ENCODE measurements at regions not wholly inside any gene's neighbourhood (a gene's known extent, or its start where the extent isn't known, plus 50 kb on each side); places are given as distances from the start of the nearest gene placed in this dataset.
A peak's percentile ranks its signal among the peaks of the same experiment; 100 is the strongest.

DNA sequence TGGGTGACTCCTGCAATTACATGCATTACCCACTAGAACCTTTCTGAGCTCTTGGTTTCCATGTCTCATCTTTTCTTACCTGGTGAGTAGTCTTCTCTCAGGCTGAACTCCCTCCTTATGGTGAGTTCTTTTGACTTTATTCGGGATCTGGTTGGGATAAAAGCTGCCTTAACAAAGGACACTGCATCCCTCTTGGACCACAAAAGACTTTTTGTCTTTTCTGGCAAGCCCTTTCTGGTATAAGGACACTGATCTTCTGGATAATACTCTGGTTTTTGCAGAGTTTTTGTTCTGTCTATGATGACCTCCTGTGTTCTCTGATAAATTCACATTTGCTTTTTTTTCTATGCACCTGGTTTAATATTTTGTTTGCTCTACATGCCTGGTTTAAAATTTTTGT lies 66.7 kb downstream of the SLITRK1 start:
- Histone ChIP-seq H3K36me3 (no peaks in the 10 kb centered on the region), H3K27me3 (no peaks in the 10 kb centered on the region), H3K9me3 (no peaks in the 10 kb centered on the region), H3K4me1 (no peaks in the 10 kb centered on the region), H3K4me3 (replicated peaks in 1 of 3) (no peak overlapping the region), H3K27ac (no peak overlapping the region)
- no peak for TF ChIP-seq POLR2A (IDR thresholded peaks at IDR 0.05)
- TF ChIP-seq CTCF (IDR thresholded peaks at IDR 0.05), result no peak
- DNase-seq, result no peak
- intact Hi-C loops (cut with DNase I), result no loop called here
- 86 to 91% methylated on average over 1 of the region's 1 CpG for WGBS, 2 donors

DNA sequence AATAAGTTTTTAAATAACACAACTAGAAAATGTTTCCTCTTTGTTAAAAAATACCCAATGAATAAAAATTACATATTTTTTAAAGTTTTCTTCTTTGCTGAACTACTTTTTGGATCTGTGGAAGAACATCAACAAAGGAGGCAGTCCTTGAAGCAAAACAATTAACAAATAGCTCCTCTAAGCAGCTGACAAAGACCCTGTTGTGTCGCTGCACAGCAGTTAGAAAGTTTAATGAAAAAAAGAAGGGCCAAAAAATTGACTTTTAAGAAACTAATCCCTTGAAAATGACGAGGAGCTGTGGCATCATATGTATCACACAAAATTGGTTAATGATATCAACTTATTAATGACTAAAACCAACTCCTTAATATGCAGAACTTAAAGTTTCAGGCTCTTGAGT lies 72.1 kb downstream of the SLITRK1 start:
- no peak overlapping the region for H3K27ac ChIP-seq
- WGBS, 2 donors, result 54 to 57% methylated on average over 2 of the region's 2 CpGs
- H3K9me3 ChIP-seq, result no peaks in the 10 kb centered on the region
- intact Hi-C loops (cut with DNase I), result no loop called here
- no peaks in the 10 kb centered on the region for H3K27me3 ChIP-seq
- H3K36me3 ChIP-seq, result no peaks in the 10 kb centered on the region
- H3K4me1 ChIP-seq, result no peaks in the 10 kb centered on the region
- H3K4me3 ChIP-seq (replicated peaks in 1 of 3), result no peak overlapping the region
- DNase-seq, result no peak
- TF ChIP-seq POLR2A (IDR thresholded peaks at IDR 0.05) (no peak), CTCF (IDR thresholded peaks at IDR 0.05) (no peak)

- WGBS, 2 donors, result 79 to 80% methylated on average over 2 of the region's 2 CpGs
- intact Hi-C loops (cut with DNase I), result no loop called here
- no peaks in the 10 kb centered on the region for H3K4me1 ChIP-seq
- H3K4me3 ChIP-seq (replicated peaks in 1 of 3), result no peak overlapping the region
- no peaks in the 10 kb centered on the region for H3K27me3 ChIP-seq
- H3K27ac ChIP-seq, result no peak overlapping the region
- DNase-seq, result no peak
- no peaks in the 10 kb centered on the region for H3K9me3 ChIP-seq
- TF ChIP-seq POLR2A (IDR thresholded peaks at IDR 0.05) (no peak), CTCF (IDR thresholded peaks at IDR 0.05) (no peak)
- no peaks in the 10 kb centered on the region for H3K36me3 ChIP-seq
Measured at GRCh38 chr13:83804356-83804962, 77.8 kb downstream of the SLITRK1 start.

DNA sequence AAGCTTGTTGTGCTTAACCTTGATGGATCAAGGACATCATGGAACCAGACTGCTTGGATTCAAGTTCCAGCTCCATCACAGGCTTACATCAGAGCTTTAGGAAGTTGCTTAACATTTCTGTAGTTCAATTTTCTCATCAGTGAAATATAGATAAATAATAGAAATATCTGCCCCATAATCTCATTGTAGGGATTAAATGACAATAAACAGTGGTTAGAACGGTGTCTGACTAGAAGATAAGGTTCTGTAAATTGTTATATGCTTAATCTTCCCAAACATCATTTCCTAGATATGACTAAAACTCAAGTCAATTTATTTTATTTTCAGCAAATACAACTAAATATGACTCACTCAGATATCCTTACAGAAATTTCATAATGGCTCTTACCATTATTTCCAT lies 83.5 kb downstream of the SLITRK1 start:
- no peak overlapping the region for H3K4me3 ChIP-seq (replicated peaks in 1 of 3)
- no peak for DNase-seq
- H3K4me1 ChIP-seq, result no peaks in the 10 kb centered on the region
- no peaks in the 10 kb centered on the region for H3K27me3 ChIP-seq
- intact Hi-C loops (cut with DNase I), result no loop called here
- no peak overlapping the region for H3K27ac ChIP-seq
- no peaks in the 10 kb centered on the region for H3K36me3 ChIP-seq
- TF ChIP-seq POLR2A (IDR thresholded peaks at IDR 0.05) (no peak), CTCF (IDR thresholded peaks at IDR 0.05) (no peak)
- WGBS, 2 donors, result 75 to 84% methylated on average over 1 of the region's 1 CpG
- no peaks in the 10 kb centered on the region for H3K9me3 ChIP-seq

DNA sequence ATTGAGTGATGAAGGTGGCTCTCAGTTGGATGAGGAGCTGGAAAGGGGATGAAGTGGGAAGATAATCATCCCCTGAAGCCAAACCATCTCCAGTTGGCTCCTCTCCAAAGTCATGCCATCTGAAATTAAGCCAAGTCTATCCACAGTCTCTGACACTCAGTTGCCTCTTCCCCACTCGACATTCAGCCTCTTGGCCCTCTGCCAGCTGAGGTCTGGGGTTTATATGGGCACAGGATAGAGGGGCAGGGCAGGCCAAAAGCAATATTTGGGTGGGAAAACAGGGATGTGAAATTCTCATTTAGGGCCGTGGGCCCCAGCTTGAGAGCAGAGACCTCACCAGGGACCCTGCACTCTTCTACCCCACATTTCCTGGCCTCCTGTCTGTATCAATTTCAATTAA lies 85.9 kb downstream of the SLITRK1 start:
- 46 to 68% methylated on average over 2 of the region's 2 CpGs for WGBS, 2 donors
- intact Hi-C loops (cut with DNase I), result no loop called here

More for the DNA sequence above, 85.9 kb downstream of the SLITRK1 start:
- no peak overlapping the region for H3K27ac ChIP-seq
- H3K27me3 ChIP-seq, result no peaks in the 10 kb centered on the region
- peak in 1 of 2 donors; percentile 2 for DNase-seq
- no peak overlapping the region for H3K4me3 ChIP-seq (replicated peaks in 1 of 3)
- TF ChIP-seq CTCF (IDR thresholded peaks at IDR 0.05) (no peak), POLR2A (IDR thresholded peaks at IDR 0.05) (no peak)
- no peaks in the 10 kb centered on the region for H3K36me3 ChIP-seq
- H3K9me3 ChIP-seq, result no peaks in the 10 kb centered on the region
- no peaks in the 10 kb centered on the region for H3K4me1 ChIP-seq
